ENCODE measurements at regions not wholly inside any gene's neighbourhood (a gene's known extent, or its start where the extent isn't known, plus 50 kb on each side); places are given as distances from the start of the nearest gene placed in this dataset.

GRCh38 chr13:105170438-105170837, 1365.0 kb downstream of the EFNB2 start:
- TF ChIP-seq POLR2A (IDR thresholded peaks at IDR 0.05; ENCODE audit: low read depth, low read length) (no peak), POLR2AphosphoS5 (IDR thresholded peaks at IDR 0.05; ENCODE audit: low read depth, low read length) (no peak)

Measured in GM12892 (cell line).